ENCODE measurements at regions not wholly inside any gene's neighbourhood (a gene's known extent, or its start where the extent isn't known, plus 50 kb on each side); places are given as distances from the start of the nearest gene placed in this dataset.

GRCh38 chr16:61005952-61006351, 1030.3 kb downstream of the CDH8 start:
- no peak for TF ChIP-seq POLR2A (IDR thresholded peaks at IDR 0.05; ENCODE audit: low read depth, low read length)
- no peak for TF ChIP-seq EZH2 (IDR thresholded peaks at IDR 0.05; ENCODE audit: borderline replicate concordance, control insufficient read depth, low read depth, low read length)
- TF ChIP-seq RFX5 (IDR thresholded peaks at IDR 0.05; ENCODE audit: low read depth, low read length): no peak
- TF ChIP-seq MAX (IDR thresholded peaks at IDR 0.05; ENCODE audit: low read depth, low read length): no peak
- TF ChIP-seq KDM1A (IDR thresholded peaks at IDR 0.05; ENCODE audit: borderline replicate concordance): no peak
- no peak for TF ChIP-seq NFIC (IDR thresholded peaks at IDR 0.05; ENCODE audit: low read depth, low read length)
- TF ChIP-seq NR2C1 (IDR thresholded peaks at IDR 0.05): no peak
- TF ChIP-seq ZBED1 (IDR thresholded peaks at IDR 0.05; ENCODE audit: borderline replicate concordance): no peak
- no peak for TF ChIP-seq FOXM1 (IDR thresholded peaks at IDR 0.05; ENCODE audit: low read depth, low read length)
- no peak for TF ChIP-seq SREBF1 (IDR thresholded peaks at IDR 0.05; ENCODE audit: low read length)
